ENCODE measurements at regions not wholly inside any gene's neighbourhood (a gene's known extent, or its start where the extent isn't known, plus 50 kb on each side); places are given as distances from the start of the nearest gene placed in this dataset.

DNA sequence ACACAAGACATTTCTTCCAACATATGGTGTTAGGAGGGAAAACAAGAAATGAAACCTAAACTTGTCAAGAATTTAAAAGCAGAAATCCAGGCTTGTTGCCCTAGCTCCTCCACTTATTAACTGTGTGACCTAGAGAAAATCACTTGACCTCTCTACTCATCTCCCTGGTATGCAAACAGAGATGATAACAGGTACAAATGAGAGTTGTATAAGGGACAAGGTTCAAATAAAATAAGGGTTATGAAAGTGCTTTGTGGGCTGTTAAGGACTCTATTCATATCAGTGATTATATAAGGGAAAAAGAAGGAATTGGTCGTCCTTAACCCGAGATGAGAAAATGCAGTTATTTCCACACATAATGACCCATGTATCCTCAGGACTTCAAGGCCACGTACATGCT lies 372.7 kb upstream of the TENM4 start:
- Histone ChIP-seq H3K4me3 (ENCODE audit: low read depth, low read length, poor library complexity, severe bottlenecking) (no peak overlapping the region), H4K20me1 (ENCODE audit: insufficient read depth, low read length) (no peaks in the 10 kb centered on the region), H3K4me1 (ENCODE audit: insufficient read depth, low read length, severe bottlenecking) (no peaks in the 10 kb centered on the region), H3F3A (ENCODE audit: insufficient read depth, low read length) (no peaks in the 10 kb centered on the region), H2AFZ (ENCODE audit: low read length) (no peak overlapping the region), H3K36me3 (ENCODE audit: insufficient read depth, low read length) (no peaks in the 10 kb centered on the region), H3K9ac (ENCODE audit: low read length) (no peak overlapping the region), H3K9me2 (ENCODE audit: low read depth, low read length) (no peaks in the 10 kb centered on the region), H3K27me3 (ENCODE audit: insufficient read depth, low read length) (no peaks in the 10 kb centered on the region), H3K79me2 (ENCODE audit: insufficient read depth, low read length) (no peaks in the 10 kb centered on the region), H3K27ac (ENCODE audit: low read depth, low read length, poor library complexity, severe bottlenecking) (no peak overlapping the region), H3K9me3 (ENCODE audit: low read length) (no peaks in the 10 kb centered on the region), H3K4me2 (ENCODE audit: low read length) (no peak overlapping the region)
- TF ChIP-seq, protein P1, sequence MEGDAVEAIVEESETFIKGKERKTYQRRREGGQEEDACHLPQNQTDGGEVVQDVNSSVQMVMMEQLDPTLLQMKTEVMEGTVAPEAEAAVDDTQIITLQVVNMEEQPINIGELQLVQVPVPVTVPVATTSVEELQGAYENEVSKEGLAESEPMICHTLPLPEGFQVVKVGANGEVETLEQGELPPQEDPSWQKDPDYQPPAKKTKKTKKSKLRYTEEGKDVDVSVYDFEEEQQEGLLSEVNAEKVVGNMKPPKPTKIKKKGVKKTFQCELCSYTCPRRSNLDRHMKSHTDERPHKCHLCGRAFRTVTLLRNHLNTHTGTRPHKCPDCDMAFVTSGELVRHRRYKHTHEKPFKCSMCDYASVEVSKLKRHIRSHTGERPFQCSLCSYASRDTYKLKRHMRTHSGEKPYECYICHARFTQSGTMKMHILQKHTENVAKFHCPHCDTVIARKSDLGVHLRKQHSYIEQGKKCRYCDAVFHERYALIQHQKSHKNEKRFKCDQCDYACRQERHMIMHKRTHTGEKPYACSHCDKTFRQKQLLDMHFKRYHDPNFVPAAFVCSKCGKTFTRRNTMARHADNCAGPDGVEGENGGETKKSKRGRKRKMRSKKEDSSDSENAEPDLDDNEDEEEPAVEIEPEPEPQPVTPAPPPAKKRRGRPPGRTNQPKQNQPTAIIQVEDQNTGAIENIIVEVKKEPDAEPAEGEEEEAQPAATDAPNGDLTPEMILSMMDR (IDR thresholded peaks at IDR 0.05; ENCODE audit: low read length): no peak
- TF ChIP-seq EZH2 (IDR thresholded peaks at IDR 0.05; ENCODE audit: borderline replicate concordance, low read length): no peak

- H3K27ac ChIP-seq (ENCODE audit: low read depth, low read length, poor library complexity, severe bottlenecking): no peak overlapping the region
- H4K20me1 ChIP-seq (ENCODE audit: insufficient read depth, low read length): no peaks in the 10 kb centered on the region
- no peaks in the 10 kb centered on the region for H3K36me3 ChIP-seq (ENCODE audit: insufficient read depth, low read length)
- no peak overlapping the region for H3K9ac ChIP-seq (ENCODE audit: low read length)
- H3K79me2 ChIP-seq (ENCODE audit: insufficient read depth, low read length): no peaks in the 10 kb centered on the region
- no peak overlapping the region for H2AFZ ChIP-seq (ENCODE audit: low read length)
- no peak overlapping the region for H3K4me2 ChIP-seq (ENCODE audit: low read length)
- TF ChIP-seq EZH2 (IDR thresholded peaks at IDR 0.05; ENCODE audit: borderline replicate concordance, low read length): no peak
- TF ChIP-seq, protein P1 (IDR thresholded peaks at IDR 0.05; ENCODE audit: low read length): no peak
- no peaks in the 10 kb centered on the region for H3K9me2 ChIP-seq (ENCODE audit: low read depth, low read length)
- H3K4me3 ChIP-seq (ENCODE audit: low read depth, low read length, poor library complexity, severe bottlenecking): no peak overlapping the region
- H3K27me3 ChIP-seq (ENCODE audit: insufficient read depth, low read length): no peaks in the 10 kb centered on the region
- H3K9me3 ChIP-seq (ENCODE audit: low read length): no peaks in the 10 kb centered on the region
- no peaks in the 10 kb centered on the region for H3K4me1 ChIP-seq (ENCODE audit: insufficient read depth, low read length, severe bottlenecking)
- no peaks in the 10 kb centered on the region for H3F3A ChIP-seq (ENCODE audit: insufficient read depth, low read length)
Observed at GRCh38 chr11:79809487-79809886, 368.7 kb upstream of the TENM4 start.

DNA sequence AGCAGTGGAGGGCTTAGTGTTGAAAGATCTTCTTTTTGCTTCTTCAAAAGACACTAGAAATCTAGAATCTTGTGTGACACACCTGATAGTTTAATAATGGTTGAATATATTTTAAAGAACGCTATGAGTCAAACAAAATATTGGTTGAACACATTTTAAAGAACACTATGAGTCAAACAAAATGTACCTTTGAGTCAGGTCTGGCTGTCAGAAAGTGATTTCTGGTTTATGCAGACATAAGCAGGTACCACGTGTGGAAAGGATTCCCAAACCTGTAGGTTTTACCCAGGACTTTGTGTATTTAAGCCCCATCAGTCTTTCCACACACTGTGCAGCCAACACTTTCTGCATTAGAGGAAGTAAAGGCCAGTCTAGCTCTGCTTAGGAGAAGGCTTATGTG lies 366.7 kb upstream of the TENM4 start:
- H3K9ac ChIP-seq (ENCODE audit: low read length): no peak overlapping the region
- no peak overlapping the region for H2AFZ ChIP-seq (ENCODE audit: low read length)

More for the DNA sequence above, 366.7 kb upstream of the TENM4 start:
- Histone ChIP-seq H3K27ac (ENCODE audit: low read depth, low read length, poor library complexity, severe bottlenecking) (no peak overlapping the region), H3K4me2 (ENCODE audit: low read length) (no peak overlapping the region), H3K27me3 (ENCODE audit: insufficient read depth, low read length) (no peaks in the 10 kb centered on the region), H3K79me2 (ENCODE audit: insufficient read depth, low read length) (no peaks in the 10 kb centered on the region), H3K9me3 (ENCODE audit: low read length) (no peaks in the 10 kb centered on the region), H3K4me3 (ENCODE audit: low read depth, low read length, poor library complexity, severe bottlenecking) (no peak overlapping the region), H4K20me1 (ENCODE audit: insufficient read depth, low read length) (no peaks in the 10 kb centered on the region), H3K4me1 (ENCODE audit: insufficient read depth, low read length, severe bottlenecking) (no peaks in the 10 kb centered on the region), H3F3A (ENCODE audit: insufficient read depth, low read length) (no peaks in the 10 kb centered on the region), H3K36me3 (ENCODE audit: insufficient read depth, low read length) (no peaks in the 10 kb centered on the region), H3K9me2 (ENCODE audit: low read depth, low read length) (no peaks in the 10 kb centered on the region)
- no peak for TF ChIP-seq EZH2 (IDR thresholded peaks at IDR 0.05; ENCODE audit: borderline replicate concordance, low read length)
- TF ChIP-seq, protein P1 (IDR thresholded peaks at IDR 0.05; ENCODE audit: low read length): no peak

Data from OCI-LY1 (cell line).